OCI-LY1 (cell line): ENCODE measurements at regions not wholly inside any gene's neighbourhood (a gene's known extent, or its start where the extent isn't known, plus 50 kb on each side); places are given as distances from the start of the nearest gene placed in this dataset.

Source experiments
- CTCF ChIP-seq: fragments of 200-600 bp; sonication (generic), shearing (Covaris generic); IDR thresholded peaks from 2 replicates; pipeline ENCODE4 v1.5.1; 2017; ENCODE audit warnings: mild to moderate bottlenecking, antibody characterized with exemption, low read length, moderate library complexity, mixed read lengths
- EZH2 ChIP-seq: fragments of 200-600 bp; sonication (generic), shearing (Covaris generic); IDR thresholded peaks from 2 replicates; pipeline ENCODE4 v1.8.0; 2017; ENCODE audit warnings: borderline replicate concordance, mixed run types, mild to moderate bottlenecking, antibody characterized with exemption, low read length, moderate library complexity, mixed read lengths

- TF ChIP-seq CTCF (no peak), EZH2 (no peak)
Observed at GRCh38 chr14:34213332-34213731, 248.7 kb downstream of the SPTSSA start.
